Endothelial cell of umbilical vein (primary cell): ENCODE measurements at regions not wholly inside any gene's neighbourhood (a gene's known extent, or its start where the extent isn't known, plus 50 kb on each side); places are given as distances from the start of the nearest gene placed in this dataset.

Experiments
- BruUV-seq: library from RNA; stranded (reverse); fragments of 400-500 nt; replicated peaks from 2 replicates; lab custom pipeline; 2021; lab: Mats Ljungman, UMichigan
- CTCF ChIA-PET: fragments of 300-600, 350-600 bp; sonication (Branson Sonifier 250); formaldehyde crosslinking; loops from one replicate; lab custom pipeline; 2021; ENCODE audit warnings: antibody characterized with exemption, inconsistent platforms; lab: Charles Lee
- POLR2A ChIA-PET: fragments of 300-600, 350-600 bp; sonication (Branson Sonifier 250); formaldehyde crosslinking; loops from one replicate; lab custom pipeline; 2021; ENCODE audit warnings: antibody characterized with exemption, inconsistent platforms; lab: Charles Lee
- DNase-seq: peaks from one replicate; pipeline ENCODE4 v3.0.0-alpha.2; 2011; ENCODE audit warnings: low read depth, low spot score
- FAIRE-seq: peaks from 2 replicates; lab custom pipeline; 2011; peaks lifted over from hg19 to GRCh38; lab: Jason Lieb, UNC
- H2AFZ ChIP-seq: 2 replicates; pipeline ENCODE4 v1.6.0; 2012; ENCODE audit warnings: low read depth, low read length, control low read depth, inconsistent platforms
- H3K27ac ChIP-seq: 2 replicates; pipeline ENCODE4 v1.5.1; 2011; ENCODE audit warnings: low read depth, mild to moderate bottlenecking, control low read depth, low read length, moderate library complexity; ENCODE audit not compliant: insufficient read depth
- H3K27me3 ChIP-seq, 2 experiments: 2 replicates each; pipeline versions ENCODE4 v1.6.0 to v1.6.1; 2011; ENCODE audit warnings: low read length in 2 of 2, mixed read lengths in 1 of 2; ENCODE audit not compliant: control insufficient read depth in 2 of 2, insufficient read depth in 2 of 2
- H3K36me3 ChIP-seq, 2 experiments: 2 replicates in 1 of 2; 3 replicates in 1 of 2; pipeline ENCODE4 v1.5.1; 2011; ENCODE audit warnings: low read length in 2 of 2, mild to moderate bottlenecking in 1 of 2, moderate library complexity in 1 of 2; ENCODE audit not compliant: control insufficient read depth in 2 of 2, insufficient read depth in 2 of 2; ENCODE audit errors: extremely low read depth in 1 of 2
- H3K4me1 ChIP-seq: 3 replicates; pipeline ENCODE4 v1.5.1; 2011; ENCODE audit warnings: mild to moderate bottlenecking, low read length; ENCODE audit not compliant: control insufficient read depth, insufficient read depth; ENCODE audit errors: extremely low read depth
- H3K4me2 ChIP-seq: 2 replicates; pipeline ENCODE4 v1.6.1; 2011; ENCODE audit warnings: low read length, control low read depth, mixed read lengths; ENCODE audit not compliant: insufficient read depth
- H3K4me3 ChIP-seq, 3 experiments: fragments of 200-600 bp in 1 of 3; sonication (generic), shearing (Covaris generic) in 1 of 3; replicated peaks in 1 of 3; 2 replicates each; pipeline ENCODE4 v1.5.1; 2011 to 2016; ENCODE audit warnings: control low read depth in 3 of 3, low read length in 3 of 3, mild to moderate bottlenecking in 2 of 3, inconsistent platforms in 1 of 3, low read depth in 1 of 3, moderate library complexity in 1 of 3; ENCODE audit not compliant: insufficient read depth in 1 of 3
- H3K79me2 ChIP-seq: 2 replicates; pipeline ENCODE4 v1.6.0; 2012; ENCODE audit warnings: low read length, inconsistent platforms; ENCODE audit not compliant: control insufficient read depth, insufficient read depth
- H3K9ac ChIP-seq: replicated peaks from 2 replicates; pipeline ENCODE3; 2011; ENCODE audit warnings: low read length, control low read depth; ENCODE audit not compliant: insufficient read depth; ENCODE audit errors: extremely low read depth
- H3K9me1 ChIP-seq: replicated peaks from 3 replicates; pipeline ENCODE4 v1.6.0; 2011; ENCODE audit warnings: mild to moderate bottlenecking, low read length; ENCODE audit not compliant: control insufficient read depth, insufficient read depth; ENCODE audit errors: extremely low read depth
- H3K9me3 ChIP-seq: replicated peaks from 2 replicates; pipeline ENCODE4 v1.5.1; 2012; ENCODE audit warnings: low read length, inconsistent platforms; ENCODE audit not compliant: control insufficient read depth, insufficient read depth
- H4K20me1 ChIP-seq: replicated peaks from 2 replicates; pipeline ENCODE3; 2011; ENCODE audit warnings: mild to moderate bottlenecking, low read length; ENCODE audit not compliant: control insufficient read depth, insufficient read depth; ENCODE audit errors: extremely low read depth
- CTCF ChIP-seq, 2 donors: IDR thresholded peaks; 1 replicate in 1 of 2; 2 replicates in 1 of 2; pipeline ENCODE4 v1.5.1; 2011; ENCODE audit warnings: low read length in 2 of 2, mild to moderate bottlenecking in 2 of 2, moderate library complexity in 2 of 2, control low read depth in 1 of 2, inconsistent platforms in 1 of 2, low read depth in 1 of 2; ENCODE audit not compliant: insufficient read depth in 1 of 2; ENCODE audit errors: extremely low read depth in 1 of 2
- GATA2 ChIP-seq: IDR thresholded peaks from 2 replicates; pipeline ENCODE4 v1.7.0; 2011; ENCODE audit warnings: low read depth, mild to moderate bottlenecking, moderate library complexity, mixed read lengths, low read length; ENCODE audit not compliant: insufficient read length, insufficient read depth
- JUN ChIP-seq: IDR thresholded peaks from 2 replicates; pipeline ENCODE4 v1.6.1; 2011; ENCODE audit warnings: borderline replicate concordance, low read depth; ENCODE audit not compliant: insufficient read length, insufficient read depth
- POLR2A ChIP-seq: IDR thresholded peaks from 2 replicates; pipeline ENCODE4 v1.6.1; 2012; ENCODE audit warnings: low read depth, mild to moderate bottlenecking, control low read depth, low read length
- dilution Hi-C: fragments of 300-500 bp; cut with MboI; formaldehyde crosslinking; loops from one replicate; pipeline ENCODE4 v1.15.0; 2019; ENCODE audit warnings: low sequenced_read_pairs; ENCODE audit not compliant: extremely low pct_ligation_motif_present
- intact Hi-C: fragments of 100-400 bp; cut with micrococcal nuclease; formaldehyde crosslinking; loops from one replicate; pipeline ENCODE4 v1.10.0; 2022

GRCh38 chr9:22244139-22245011 lies 202.2 kb upstream of the DMRTA1 start:
- no peaks in the 10 kb centered on the region for H3K9me3 ChIP-seq
- intact Hi-C loops (loop anchor here (1.0 kb wide), 2 partner anchors 208 to 431 kb away; no protein-coding TSS in a partner anchor), dilution Hi-C loops (no loop called here)
- DNase-seq (peak; percentile 47), FAIRE-seq (peak; percentile 66)
- H3K27ac ChIP-seq, result no peak overlapping the region
- no peaks in the 10 kb centered on the region for H3K36me3 ChIP-seq
- BruUV-seq, result no TSS peak
- no peak overlapping the region for H3K4me3 ChIP-seq
- no peaks in the 10 kb centered on the region for H3K79me2 ChIP-seq
- peak overlapping the region; percentile 25 for H3K4me2 ChIP-seq
- no peaks in the 10 kb centered on the region for H4K20me1 ChIP-seq
- H3K4me1 ChIP-seq, result peaks cover 6% of the 10 kb centered on the region
- no peaks in the 10 kb centered on the region for H3K9me1 ChIP-seq
- TF ChIP-seq JUN (no peak), CTCF (IDR thresholded peaks at IDR 0.05; ENCODE audit: extremely low read depth in 1 of 2, insufficient read depth in 1 of 2, low read depth in 1 of 2, low read length in 2 of 2) (peak; percentile 28 to 58), POLR2A (no peak), GATA2 (no peak)
- ChIA-PET POLR2A (interaction anchor here (0.7 to 1.0 kb wide), 2 partner anchors 236 to 277 kb away, joined by 3 to 8 read pairs; no protein-coding TSS in a partner anchor), CTCF (interaction anchor here (0.6 to 7.6 kb wide), 62 partner anchors 8 to 1009 kb away, joined by 3 to 166 read pairs (median 5); partner anchors contain the start of genes CDKN2A, CDKN2B and CDKN2B-AS1)
- H2AFZ ChIP-seq, result no peak overlapping the region
- H3K27me3 ChIP-seq, result peaks cover 4 to 7% of the 10 kb centered on the region in 2 experiments
- no peak overlapping the region for H3K9ac ChIP-seq
